H1 (cell line): ENCODE measurements at regions not wholly inside any gene's neighbourhood (a gene's known extent, or its start where the extent isn't known, plus 50 kb on each side); places are given as distances from the start of the nearest gene placed in this dataset.

Source experiments
- CTCF ChIA-PET: fragments of 300-600 bp; sonication (Branson Sonifier 250); formaldehyde crosslinking; loops from one replicate; lab custom pipeline; 2021; ENCODE audit not compliant: partially characterized antibody; lab: Charles Lee
- POLR2A ChIA-PET: fragments of 300-600 bp; sonication (Branson Sonifier 250); formaldehyde crosslinking; loops from one replicate; lab custom pipeline; 2021; ENCODE audit warnings: inconsistent platforms; ENCODE audit not compliant: partially characterized antibody; lab: Charles Lee
- DNase-seq, 2 experiments: peaks; one replicate each; pipeline versions ENCODE4 v3.0.0 to v3.0.0-alpha.2; 2010 to 2022; ENCODE audit warnings: low spot score in 2 of 2, low read depth in 1 of 2, mixed read lengths in 1 of 2
- FAIRE-seq: peaks from 2 replicates; lab custom pipeline; 2011; peaks lifted over from hg19 to GRCh38; lab: Jason Lieb, UNC
- H2AFZ ChIP-seq: 2 replicates; pipeline ENCODE4 v1.8.1; 2012; ENCODE audit warnings: low read length, inconsistent platforms
- H2AK5ac ChIP-seq: 2 replicates; pipeline ENCODE4 v1.6.1; 2013; ENCODE audit warnings: low read depth, low read length
- H2BK120ac ChIP-seq: replicated peaks from 2 replicates; pipeline ENCODE3; 2013; ENCODE audit warnings: low read depth, low read length, inconsistent platforms
- H2BK12ac ChIP-seq: 2 replicates; pipeline ENCODE4 v1.6.1; 2013; ENCODE audit warnings: low read depth, low read length
- H2BK15ac ChIP-seq: 2 replicates; pipeline ENCODE4 v1.6.1; 2013; ENCODE audit warnings: low read length
- H2BK20ac ChIP-seq: 2 replicates; pipeline ENCODE4 v1.6.1; 2013; ENCODE audit warnings: low read length
- H2BK5ac ChIP-seq: 2 replicates; pipeline ENCODE4 v1.6.1; 2013; ENCODE audit warnings: low read depth, low read length
- H3K14ac ChIP-seq: 2 replicates; pipeline ENCODE4 v1.6.1; 2013; ENCODE audit warnings: inconsistent platforms; ENCODE audit not compliant: insufficient read length
- H3K18ac ChIP-seq: 2 replicates; pipeline ENCODE4 v1.6.1; 2013; ENCODE audit warnings: low read length; ENCODE audit errors: extremely low read depth
- H3K23ac ChIP-seq: 2 replicates; pipeline ENCODE4 v1.6.1; 2013; ENCODE audit warnings: inconsistent platforms; ENCODE audit not compliant: insufficient read length
- H3K23me2 ChIP-seq: 2 replicates; pipeline ENCODE4 v1.6.1; 2013; ENCODE audit warnings: low read depth, low read length
- H3K27ac ChIP-seq: 2 replicates; pipeline ENCODE4 v1.6.1; 2011; ENCODE audit warnings: low read depth, low read length, inconsistent platforms
- H3K27me3 ChIP-seq, 4 experiments: replicated peaks in 1 of 4; 1 replicate in 1 of 4; 2 replicates in 3 of 4; pipeline versions ENCODE4 v1.6.1 to v1.8.1; 2011 to 2013; ENCODE audit warnings: low read length in 3 of 4, mild to moderate bottlenecking in 3 of 4, inconsistent platforms in 2 of 4, mixed read lengths in 2 of 4, moderate library complexity in 1 of 4; ENCODE audit not compliant: control insufficient read depth in 3 of 4, insufficient read depth in 3 of 4; ENCODE audit errors: extremely low read depth in 1 of 4
- H3K36me3 ChIP-seq, 4 experiments: 2 replicates each; pipeline versions ENCODE4 v1.6.1 to v1.8.1; 2011 to 2013; ENCODE audit warnings: mild to moderate bottlenecking in 4 of 4, low read length in 3 of 4, moderate library complexity in 2 of 4, control low read depth in 1 of 4, inconsistent platforms in 1 of 4; ENCODE audit not compliant: insufficient read depth in 4 of 4, control insufficient read depth in 2 of 4
- H3K4ac ChIP-seq: replicated peaks from 2 replicates; pipeline ENCODE3; 2013; ENCODE audit warnings: low read length, low read depth, mixed read lengths, inconsistent platforms; ENCODE audit not compliant: insufficient read length
- H3K4me1 ChIP-seq, 4 experiments: replicated peaks in 1 of 4; 1 replicate in 1 of 4; 2 replicates in 3 of 4; pipeline versions ENCODE4 v1.6.1 to v1.8.1; 2011 to 2013; ENCODE audit warnings: low read length in 3 of 4, inconsistent platforms in 2 of 4, mixed read lengths in 1 of 4; ENCODE audit not compliant: insufficient read depth in 4 of 4, control insufficient read depth in 3 of 4
- H3K4me2 ChIP-seq, 2 experiments: 2 replicates each; pipeline versions ENCODE4 v1.6.1 to v1.8.1; 2011 to 2013; ENCODE audit warnings: low read depth in 2 of 2, low read length in 2 of 2, control low read depth in 1 of 2, inconsistent platforms in 1 of 2, mild to moderate bottlenecking in 1 of 2; ENCODE audit not compliant: insufficient read depth in 1 of 2
- H3K4me3 ChIP-seq, 4 experiments: fragments of 200-600, 300-600 bp in 1 of 4; sonication (generic), shearing (Covaris generic), sonication (Bioruptor Twin) in 1 of 4; 2 replicates each; pipeline versions ENCODE4 v1.5.1 to v1.8.1; 2011 to 2016; ENCODE audit warnings: low read length in 4 of 4, low read depth in 3 of 4, control low read depth in 2 of 4, inconsistent platforms in 2 of 4, mild to moderate bottlenecking in 2 of 4, mixed read lengths in 1 of 4, moderate library complexity in 1 of 4; ENCODE audit not compliant: insufficient read depth in 2 of 4; ENCODE audit errors: extremely low read depth in 1 of 4
- H3K56ac ChIP-seq: replicated peaks from 2 replicates; pipeline ENCODE3; 2013; ENCODE audit warnings: low read depth, mild to moderate bottlenecking, mixed read lengths, low read length, inconsistent platforms; ENCODE audit not compliant: insufficient read length
- H3K79me1 ChIP-seq: 2 replicates; pipeline ENCODE4 v1.6.1; 2013; ENCODE audit warnings: low read depth, low read length, control low read depth
- H3K79me2 ChIP-seq, 2 experiments: 2 replicates each; pipeline versions ENCODE4 v1.6.1 to v1.8.1; 2012 to 2013; ENCODE audit warnings: low read length in 2 of 2, mild to moderate bottlenecking in 2 of 2, inconsistent platforms in 1 of 2; ENCODE audit not compliant: insufficient read depth in 2 of 2, control insufficient read depth in 1 of 2
- H3K9ac ChIP-seq, 4 experiments: replicated peaks in 1 of 4; 1 replicate in 1 of 4; 2 replicates in 3 of 4; pipeline versions ENCODE4 v1.6.1 to v1.8.1; 2011 to 2013; ENCODE audit warnings: low read depth in 3 of 4, low read length in 3 of 4, control low read depth in 2 of 4, mild to moderate bottlenecking in 2 of 4, moderate library complexity in 2 of 4, inconsistent platforms in 1 of 4; ENCODE audit errors: extremely low read depth in 1 of 4
- H3K9me3 ChIP-seq, 2 experiments: 2 replicates each; pipeline versions ENCODE4 v1.6.1 to v1.8.1; 2012 to 2013; ENCODE audit warnings: mild to moderate bottlenecking in 2 of 2, moderate library complexity in 2 of 2, control low read depth in 1 of 2, inconsistent platforms in 1 of 2, low read depth in 1 of 2, low read length in 1 of 2, mixed read lengths in 1 of 2; ENCODE audit not compliant: insufficient read depth in 2 of 2
- H4K20me1 ChIP-seq, 2 experiments: replicated peaks in 1 of 2; 2 replicates each; pipeline versions ENCODE3 to v1.8.1; 2011 to 2013; ENCODE audit warnings: inconsistent platforms in 2 of 2, low read length in 2 of 2, mild to moderate bottlenecking in 1 of 2; ENCODE audit not compliant: insufficient read depth in 2 of 2, control insufficient read depth in 1 of 2
- H4K5ac ChIP-seq: 2 replicates; pipeline ENCODE4 v1.6.1; 2013; ENCODE audit warnings: low read length, low read depth, mixed read lengths, inconsistent platforms; ENCODE audit not compliant: insufficient read length
- H4K8ac ChIP-seq: 2 replicates; pipeline ENCODE4 v1.8.0; 2013; ENCODE audit warnings: mild to moderate bottlenecking, moderate library complexity, low read length, inconsistent platforms; ENCODE audit not compliant: insufficient read depth; ENCODE audit errors: extremely low read depth
- H4K91ac ChIP-seq: replicated peaks from 2 replicates; pipeline ENCODE3; 2013; ENCODE audit warnings: low read length, mixed read lengths, inconsistent platforms; ENCODE audit not compliant: insufficient read length
- ATF3 ChIP-seq: IDR thresholded peaks from 2 replicates; pipeline ENCODE4 v1.6.1; 2011; ENCODE audit warnings: low read depth, mild to moderate bottlenecking, low read length; ENCODE audit not compliant: insufficient read depth
- CREB1 ChIP-seq: IDR thresholded peaks from 2 replicates; pipeline ENCODE4 v1.6.1; 2012; ENCODE audit warnings: inconsistent platforms
- EZH2 ChIP-seq: fragments of 200-600 bp; sonication (generic); IDR thresholded peaks from 2 replicates; pipeline ENCODE4 v1.7.1; 2012; ENCODE audit warnings: low read depth, mild to moderate bottlenecking, moderate library complexity, low read length, inconsistent platforms; ENCODE audit not compliant: severe bottlenecking
- FOSL1 ChIP-seq: IDR thresholded peaks from 2 replicates; pipeline ENCODE4 v1.6.1; 2011; ENCODE audit warnings: mild to moderate bottlenecking, low read depth, low read length, moderate library complexity; ENCODE audit not compliant: insufficient read depth
- GABPA ChIP-seq: IDR thresholded peaks from 2 replicates; pipeline ENCODE4 v1.6.1; 2011; ENCODE audit warnings: mild to moderate bottlenecking, low read length, moderate library complexity, borderline replicate concordance; ENCODE audit not compliant: insufficient read depth
- JUN ChIP-seq: IDR thresholded peaks from 2 replicates; pipeline ENCODE4 v1.6.1; 2011; ENCODE audit warnings: low read depth, mild to moderate bottlenecking, improper control_type of control experiment, low read length
- JUND ChIP-seq: IDR thresholded peaks from 2 replicates; pipeline ENCODE4 v1.6.1; 2011; ENCODE audit warnings: mild to moderate bottlenecking, improper control_type of control experiment, low read length
- KDM4A ChIP-seq: IDR thresholded peaks from one replicate; pipeline ENCODE4 v1.7.1; 2012; ENCODE audit warnings: low read depth, mild to moderate bottlenecking, moderate library complexity, low read length, inconsistent platforms; ENCODE audit not compliant: severe bottlenecking
- POLR2A ChIP-seq, 2 experiments: IDR thresholded peaks; 1 replicate in 1 of 2; 2 replicates in 1 of 2; pipeline ENCODE4 v1.6.1; 2011; ENCODE audit warnings: low read depth in 2 of 2, low read length in 2 of 2, mild to moderate bottlenecking in 2 of 2; ENCODE audit errors: control extremely low read depth in 1 of 2
- RFX5 ChIP-seq: IDR thresholded peaks from 2 replicates; pipeline ENCODE4 v1.6.1; 2011; ENCODE audit warnings: low read depth, low read length, improper control_type of control experiment, borderline replicate concordance
- SP2 ChIP-seq: IDR thresholded peaks from 2 replicates; pipeline ENCODE4 v1.6.1; 2012; ENCODE audit warnings: mild to moderate bottlenecking, low read length, inconsistent platforms
- TAF7 ChIP-seq: optimal IDR thresholded peaks from 2 replicates; pipeline ENCODE3; 2011; ENCODE audit warnings: low read depth, mild to moderate bottlenecking, inconsistent platforms, low read length, moderate library complexity, borderline replicate concordance
- YY1 ChIP-seq: IDR thresholded peaks from 2 replicates; pipeline ENCODE4 v1.6.1; 2011; ENCODE audit warnings: low read depth, mild to moderate bottlenecking, low read length
- WGBS, 2 experiments: shearing (Covaris generic) in 1 of 2; methylation state at CpG; one replicate each; pipeline versions ENCODE4 v1.1.6 to v1.1.7; 2013 to 2015; ENCODE audit warnings: low lambda C conversion rate in 2 of 2, mixed read lengths in 2 of 2, inconsistent platforms in 1 of 2, low coverage in 1 of 2, missing lambda C conversion rate in 1 of 2; ENCODE audit not compliant: insufficient replicate concordance in 2 of 2, insufficient coverage in 1 of 2, insufficient read length in 1 of 2; ENCODE audit errors: extremely low coverage in 1 of 2, missing lambda C conversion rate in 1 of 2; 5-methylcytosine and 5-hydroxymethylcytosine counted together

- H3K23me2 ChIP-seq, result no peaks in the 10 kb centered on the region
- H2BK20ac ChIP-seq, result no peak overlapping the region
- H3K23ac ChIP-seq, result no peak overlapping the region
- no peak overlapping the region for H3K4me3 ChIP-seq
- H2BK120ac ChIP-seq, result no peak overlapping the region
- DNase-seq (no peak), FAIRE-seq (no peak)
- H3K79me2 ChIP-seq, result no peaks in the 10 kb centered on the region
- H2BK5ac ChIP-seq, result no peak overlapping the region
- no peak overlapping the region for H3K4me2 ChIP-seq
- no peak overlapping the region for H3K9ac ChIP-seq
- H3K18ac ChIP-seq, result no peak overlapping the region
- ChIA-PET POLR2A (no interaction called here), CTCF (no interaction called here)
- H4K8ac ChIP-seq, result no peak overlapping the region
- no peak overlapping the region for H2AFZ ChIP-seq
- TF ChIP-seq YY1, result no peak
- no peak for TF ChIP-seq GABPA
- TF ChIP-seq KDM4A, result no peak
- no peak for TF ChIP-seq TAF7
- no peak for TF ChIP-seq FOSL1
- no peak for TF ChIP-seq EZH2
- TF ChIP-seq ATF3, result no peak
- no peak for TF ChIP-seq CREB1
- TF ChIP-seq JUND, result no peak
- no peak for TF ChIP-seq RFX5
- no peak for TF ChIP-seq SP2
- no peak for TF ChIP-seq POLR2A (IDR thresholded peaks at IDR 0.05; ENCODE audit: control extremely low read depth in 1 of 2, low read depth in 2 of 2, low read length in 2 of 2)
- no peak for TF ChIP-seq JUN
- H2AK5ac ChIP-seq, result no peak overlapping the region
- no peak overlapping the region for H2BK12ac ChIP-seq
- H3K36me3 ChIP-seq, result no peaks in the 10 kb centered on the region
- no peak overlapping the region for H4K5ac ChIP-seq
- H3K9me3 ChIP-seq, result no peaks in the 10 kb centered on the region
- H4K91ac ChIP-seq, result no peak overlapping the region
- WGBS, 2 experiments, result 91% methylated on average over 3 of the region's 3 CpGs; no CpG with 5 or more reads in 1 of the 2 experiments
- no peaks in the 10 kb centered on the region for H4K20me1 ChIP-seq
- no peak overlapping the region for H3K4ac ChIP-seq
- H3K27me3 ChIP-seq, result no peaks in the 10 kb centered on the region
- no peak overlapping the region for H3K14ac ChIP-seq
- no peaks in the 10 kb centered on the region for H3K79me1 ChIP-seq
- no peaks in the 10 kb centered on the region for H3K4me1 ChIP-seq
- H3K27ac ChIP-seq, result no peak overlapping the region
- no peak overlapping the region for H3K56ac ChIP-seq
- no peak overlapping the region for H2BK15ac ChIP-seq
Measured at GRCh38 chr4:63777601-63778000, 631.6 kb downstream of the TECRL start.
